ENCODE measurements at regions not wholly inside any gene's neighbourhood (a gene's known extent, or its start where the extent isn't known, plus 50 kb on each side); places are given as distances from the start of the nearest gene placed in this dataset.

- TF ChIP-seq, protein P1, sequence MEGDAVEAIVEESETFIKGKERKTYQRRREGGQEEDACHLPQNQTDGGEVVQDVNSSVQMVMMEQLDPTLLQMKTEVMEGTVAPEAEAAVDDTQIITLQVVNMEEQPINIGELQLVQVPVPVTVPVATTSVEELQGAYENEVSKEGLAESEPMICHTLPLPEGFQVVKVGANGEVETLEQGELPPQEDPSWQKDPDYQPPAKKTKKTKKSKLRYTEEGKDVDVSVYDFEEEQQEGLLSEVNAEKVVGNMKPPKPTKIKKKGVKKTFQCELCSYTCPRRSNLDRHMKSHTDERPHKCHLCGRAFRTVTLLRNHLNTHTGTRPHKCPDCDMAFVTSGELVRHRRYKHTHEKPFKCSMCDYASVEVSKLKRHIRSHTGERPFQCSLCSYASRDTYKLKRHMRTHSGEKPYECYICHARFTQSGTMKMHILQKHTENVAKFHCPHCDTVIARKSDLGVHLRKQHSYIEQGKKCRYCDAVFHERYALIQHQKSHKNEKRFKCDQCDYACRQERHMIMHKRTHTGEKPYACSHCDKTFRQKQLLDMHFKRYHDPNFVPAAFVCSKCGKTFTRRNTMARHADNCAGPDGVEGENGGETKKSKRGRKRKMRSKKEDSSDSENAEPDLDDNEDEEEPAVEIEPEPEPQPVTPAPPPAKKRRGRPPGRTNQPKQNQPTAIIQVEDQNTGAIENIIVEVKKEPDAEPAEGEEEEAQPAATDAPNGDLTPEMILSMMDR (IDR thresholded peaks at IDR 0.05) = no peak
- TF ChIP-seq ZFX (IDR thresholded peaks at IDR 0.05; ENCODE audit: borderline replicate concordance) = no peak
- no peak overlapping the region for H3K27ac ChIP-seq
These were observed 423.4 kb downstream of the NUF2 start for GRCh38 chr1:163745204-163745603.

- no peak overlapping the region for H3K27ac ChIP-seq
- TF ChIP-seq, protein P1 (IDR thresholded peaks at IDR 0.05) = no peak
- TF ChIP-seq ZFX (IDR thresholded peaks at IDR 0.05; ENCODE audit: borderline replicate concordance) = no peak
These were observed 425.5 kb downstream of the NUF2 start for GRCh38 chr1:163747261-163747660.

GRCh38 chr1:163747855-163748254, 426.1 kb downstream of the NUF2 start:
- no peak for TF ChIP-seq ZFX (IDR thresholded peaks at IDR 0.05; ENCODE audit: borderline replicate concordance)
- TF ChIP-seq, protein P1 (IDR thresholded peaks at IDR 0.05) = no peak

GRCh38 chr1:163758977-163759670, 437.4 kb downstream of the NUF2 start:
- no peak for TF ChIP-seq ZFX (IDR thresholded peaks at IDR 0.05; ENCODE audit: borderline replicate concordance)
- TF ChIP-seq, protein P1 (IDR thresholded peaks at IDR 0.05) = no peak
- no peak overlapping the region for H3K27ac ChIP-seq

More at GRCh38 chr1:163747855-163748254, 426.1 kb downstream of the NUF2 start:
- H3K27ac ChIP-seq = no peak overlapping the region

- no peak for TF ChIP-seq ZFX (IDR thresholded peaks at IDR 0.05; ENCODE audit: borderline replicate concordance)
- TF ChIP-seq, protein P1 (IDR thresholded peaks at IDR 0.05) = no peak
- H3K27ac ChIP-seq = no peak overlapping the region
These were observed 440.1 kb downstream of the NUF2 start for GRCh38 chr1:163761898-163762297.

GRCh38 chr1:163766257-163766918, 444.6 kb downstream of the NUF2 start:
- no peak for TF ChIP-seq ZFX (IDR thresholded peaks at IDR 0.05; ENCODE audit: borderline replicate concordance)
- TF ChIP-seq, protein P1 (IDR thresholded peaks at IDR 0.05) = no peak
- H3K27ac ChIP-seq = no peak overlapping the region

- TF ChIP-seq ZFX (IDR thresholded peaks at IDR 0.05; ENCODE audit: borderline replicate concordance) = no peak
- TF ChIP-seq, protein P1 (IDR thresholded peaks at IDR 0.05) = no peak
- no peak overlapping the region for H3K27ac ChIP-seq
These were observed 446.8 kb downstream of the NUF2 start for GRCh38 chr1:163768576-163768975.

All from 22Rv1 (cell line).